ENCODE measurements at regions not wholly inside any gene's neighbourhood (a gene's known extent, or its start where the extent isn't known, plus 50 kb on each side); places are given as distances from the start of the nearest gene placed in this dataset.

DNA sequence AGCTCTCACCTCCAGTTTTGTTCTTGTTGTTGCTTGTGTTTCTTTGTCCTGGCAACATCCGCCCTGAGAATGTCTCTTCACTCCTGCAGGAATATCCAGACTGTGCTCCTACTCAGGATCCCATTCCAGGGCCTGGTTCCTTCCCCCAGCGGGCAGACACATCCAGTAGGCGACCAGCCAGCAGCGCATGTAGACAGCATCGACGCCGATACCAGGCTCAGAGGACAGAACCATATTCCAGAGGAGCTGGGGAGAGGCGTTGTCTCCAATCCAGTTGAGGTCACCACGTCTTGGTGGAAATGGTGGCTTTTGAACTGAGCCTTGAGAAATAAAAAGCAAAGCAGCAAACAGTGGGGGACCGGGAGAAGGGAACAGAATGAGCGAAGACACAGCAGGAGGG, 114.6 kb upstream of the THBS2 start:
- DNase-seq = no peak
- in situ Hi-C loops (cut with HindIII; ENCODE audit: low pct_ligation_motif_present, low sequenced_read_pairs) = no loop called here
- TF ChIP-seq, protein P1, sequence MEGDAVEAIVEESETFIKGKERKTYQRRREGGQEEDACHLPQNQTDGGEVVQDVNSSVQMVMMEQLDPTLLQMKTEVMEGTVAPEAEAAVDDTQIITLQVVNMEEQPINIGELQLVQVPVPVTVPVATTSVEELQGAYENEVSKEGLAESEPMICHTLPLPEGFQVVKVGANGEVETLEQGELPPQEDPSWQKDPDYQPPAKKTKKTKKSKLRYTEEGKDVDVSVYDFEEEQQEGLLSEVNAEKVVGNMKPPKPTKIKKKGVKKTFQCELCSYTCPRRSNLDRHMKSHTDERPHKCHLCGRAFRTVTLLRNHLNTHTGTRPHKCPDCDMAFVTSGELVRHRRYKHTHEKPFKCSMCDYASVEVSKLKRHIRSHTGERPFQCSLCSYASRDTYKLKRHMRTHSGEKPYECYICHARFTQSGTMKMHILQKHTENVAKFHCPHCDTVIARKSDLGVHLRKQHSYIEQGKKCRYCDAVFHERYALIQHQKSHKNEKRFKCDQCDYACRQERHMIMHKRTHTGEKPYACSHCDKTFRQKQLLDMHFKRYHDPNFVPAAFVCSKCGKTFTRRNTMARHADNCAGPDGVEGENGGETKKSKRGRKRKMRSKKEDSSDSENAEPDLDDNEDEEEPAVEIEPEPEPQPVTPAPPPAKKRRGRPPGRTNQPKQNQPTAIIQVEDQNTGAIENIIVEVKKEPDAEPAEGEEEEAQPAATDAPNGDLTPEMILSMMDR (IDR thresholded peaks at IDR 0.05; ENCODE audit: low read depth, low read length, missing control alignments) = no peak
- Histone ChIP-seq H3K27me3 (replicated peaks) (no peaks in the 10 kb centered on the region), H3K36me3 (replicated peaks) (no peaks in the 10 kb centered on the region), H3K4me3 (ENCODE audit: low read depth, low read length) (no peak overlapping the region), H3K27ac (no peak overlapping the region)

DNA sequence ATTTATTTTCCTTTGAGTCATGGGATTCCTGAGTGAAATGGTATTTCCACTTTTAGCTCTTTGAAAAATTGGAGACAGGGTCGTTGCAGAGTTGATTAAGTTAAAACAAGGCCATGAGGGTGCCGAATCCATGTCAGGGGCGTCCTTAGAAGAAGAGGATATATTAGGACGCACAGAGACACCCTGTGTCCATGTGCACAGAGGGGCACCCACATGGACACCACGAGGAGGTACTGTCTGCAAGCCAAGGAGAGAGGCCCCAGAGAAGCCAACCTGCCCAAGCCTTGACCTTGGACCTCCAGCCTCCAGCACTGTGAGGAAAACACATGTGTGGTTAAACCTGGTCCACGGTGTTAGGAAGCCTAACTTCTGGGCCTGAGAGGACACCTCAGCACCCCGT, 113.9 kb upstream of the THBS2 start:
- H3K27ac ChIP-seq = no peak overlapping the region
- no peak overlapping the region for H3K4me3 ChIP-seq (ENCODE audit: low read depth, low read length)
- H3K36me3 ChIP-seq (replicated peaks) = no peaks in the 10 kb centered on the region
- DNase-seq = no peak
- in situ Hi-C loops (cut with HindIII; ENCODE audit: low pct_ligation_motif_present, low sequenced_read_pairs) = no loop called here
- no peaks in the 10 kb centered on the region for H3K27me3 ChIP-seq (replicated peaks)
- TF ChIP-seq, protein P1 (IDR thresholded peaks at IDR 0.05; ENCODE audit: low read depth, low read length, missing control alignments) = no peak

DNA sequence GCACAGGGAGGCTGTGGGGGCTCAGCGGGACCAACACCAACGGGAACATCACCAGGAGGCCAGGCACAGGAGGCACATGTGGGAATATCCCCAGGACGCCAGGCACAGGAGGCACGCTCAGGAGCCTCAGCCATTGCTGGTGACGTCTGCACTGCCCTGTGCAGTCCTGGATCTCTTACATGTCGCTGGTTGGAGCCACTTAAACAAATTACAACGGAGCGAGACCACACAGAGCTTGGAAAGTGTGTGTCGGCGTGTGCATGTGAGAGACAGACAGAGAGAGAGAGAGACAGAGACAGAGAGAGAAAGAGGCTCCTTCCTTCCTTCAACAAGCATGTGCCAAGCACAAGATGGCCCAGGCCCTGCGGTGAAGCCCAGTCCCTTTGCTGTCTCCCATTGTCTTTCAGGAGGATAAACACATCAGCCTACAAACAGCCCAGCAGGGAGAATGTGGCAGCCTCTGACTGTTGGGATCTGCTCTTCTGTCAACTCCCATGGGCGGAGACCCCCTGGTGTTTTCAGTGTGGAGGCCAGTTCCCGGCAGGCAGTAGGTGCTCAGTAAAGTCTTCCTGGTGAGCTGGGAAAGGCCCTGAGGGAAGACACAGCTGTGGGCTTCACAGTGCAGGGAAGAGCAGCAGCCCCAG, 112.7 kb upstream of the THBS2 start:
- no peak overlapping the region for H3K4me3 ChIP-seq (ENCODE audit: low read depth, low read length)
- H3K27me3 ChIP-seq (replicated peaks) = no peaks in the 10 kb centered on the region
- in situ Hi-C loops (cut with HindIII; ENCODE audit: low pct_ligation_motif_present, low sequenced_read_pairs) = no loop called here
- H3K36me3 ChIP-seq (replicated peaks) = no peaks in the 10 kb centered on the region
- TF ChIP-seq, protein P1 (IDR thresholded peaks at IDR 0.05; ENCODE audit: low read depth, low read length, missing control alignments) = no peak
- no peak overlapping the region for H3K27ac ChIP-seq
- no peak for DNase-seq

DNA sequence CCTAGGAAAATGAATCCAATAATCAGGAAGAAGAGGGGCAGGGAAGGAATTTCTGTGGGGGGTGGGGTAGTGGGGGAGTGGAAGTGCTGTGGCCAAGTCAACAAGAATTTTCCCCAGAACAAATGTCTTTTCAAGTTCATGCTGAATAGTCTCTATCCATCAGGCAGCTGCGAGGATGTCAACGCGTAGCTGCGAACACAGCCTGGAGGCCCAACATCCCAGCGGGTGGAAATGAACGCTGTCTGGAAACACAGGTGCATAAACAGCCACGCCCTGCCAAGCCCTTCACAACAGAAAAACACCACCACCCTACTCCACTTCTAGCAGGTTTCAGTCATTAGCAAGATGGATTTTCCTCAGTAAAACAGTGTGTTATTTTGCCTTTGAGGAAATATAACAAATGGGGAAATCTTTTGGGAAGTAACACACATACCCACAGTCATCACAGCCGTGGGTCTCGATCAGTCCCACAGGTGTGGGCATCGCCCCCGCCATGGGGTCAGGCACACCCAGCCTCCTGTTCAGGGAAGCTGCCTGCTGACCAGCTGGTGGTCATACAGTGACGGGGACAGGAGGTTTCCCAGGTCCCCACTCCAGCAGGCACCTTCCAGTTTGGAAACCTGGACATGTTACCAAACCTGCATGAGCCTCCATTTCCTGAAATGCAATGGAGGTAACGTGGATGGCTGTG, 112.1 kb upstream of the THBS2 start:
- TF ChIP-seq, protein P1 (IDR thresholded peaks at IDR 0.05; ENCODE audit: low read depth, low read length, missing control alignments) = no peak
- Histone ChIP-seq H3K36me3 (replicated peaks) (no peaks in the 10 kb centered on the region), H3K27me3 (replicated peaks) (no peaks in the 10 kb centered on the region), H3K27ac (no peak overlapping the region), H3K4me3 (ENCODE audit: low read depth, low read length) (no peak overlapping the region)
- no peak for DNase-seq
- in situ Hi-C loops (cut with HindIII; ENCODE audit: low pct_ligation_motif_present, low sequenced_read_pairs) = no loop called here

DNA sequence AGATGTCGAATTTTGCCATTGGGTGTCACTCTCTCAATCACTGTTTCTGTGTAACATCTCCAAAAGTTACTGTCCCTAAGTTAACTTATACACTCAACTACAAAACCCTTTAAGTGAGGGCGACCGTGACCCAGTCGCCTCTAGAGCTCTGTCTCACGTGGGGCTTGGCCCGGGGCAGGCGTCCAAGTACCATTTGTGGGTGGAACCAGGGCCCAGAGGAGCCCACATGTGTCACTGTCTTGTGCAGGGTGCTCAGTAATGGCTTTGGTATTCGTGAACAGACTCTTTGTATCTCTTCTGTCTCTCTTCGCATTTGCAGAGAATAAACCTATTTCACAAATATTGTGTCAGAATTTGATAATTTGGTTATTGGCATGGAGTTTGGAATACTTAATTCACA, 109.9 kb upstream of the THBS2 start:
- H3K27me3 ChIP-seq (replicated peaks) = no peaks in the 10 kb centered on the region
- TF ChIP-seq, protein P1 (IDR thresholded peaks at IDR 0.05; ENCODE audit: low read depth, low read length, missing control alignments) = no peak
- no peak for DNase-seq
- in situ Hi-C loops (cut with HindIII; ENCODE audit: low pct_ligation_motif_present, low sequenced_read_pairs) = no loop called here
- no peak overlapping the region for H3K4me3 ChIP-seq (ENCODE audit: low read depth, low read length)
- no peaks in the 10 kb centered on the region for H3K36me3 ChIP-seq (replicated peaks)
- H3K27ac ChIP-seq = no peak overlapping the region

Data from brain microvascular endothelial cell (primary cell).